ENCODE measurements at regions not wholly inside any gene's neighbourhood (a gene's known extent, or its start where the extent isn't known, plus 50 kb on each side); places are given as distances from the start of the nearest gene placed in this dataset.

DNA sequence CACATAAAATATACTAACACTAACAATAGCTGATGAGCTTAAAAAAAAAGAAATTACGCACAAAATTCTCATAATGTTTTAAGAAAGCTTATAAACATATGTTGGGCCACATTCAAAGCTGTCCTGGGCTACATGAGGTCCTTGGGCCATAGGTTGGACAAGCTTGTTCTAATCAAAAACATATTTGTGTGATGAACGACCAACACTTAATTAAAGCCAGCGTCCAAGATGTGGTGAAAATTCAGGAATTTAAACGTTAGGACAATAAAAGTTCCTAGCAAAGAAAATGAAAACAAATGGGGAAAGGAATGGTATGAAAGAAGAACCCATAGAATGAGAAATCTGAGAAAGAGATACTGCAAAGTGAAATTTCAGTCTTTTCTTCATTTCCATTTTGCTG lies 429.6 kb upstream of the DMAC1 start:
- no peaks in the 10 kb centered on the region for H3K79me2 ChIP-seq (ENCODE audit: insufficient read depth)
- DNase-seq, result no peak
- H4K20me1 ChIP-seq (ENCODE audit: insufficient read depth), result no peaks in the 10 kb centered on the region
- H3F3A ChIP-seq (ENCODE audit: insufficient read depth), result no peaks in the 10 kb centered on the region
- in situ Hi-C loops (cut with MboI), result no loop called here
- H3K9me2 ChIP-seq (ENCODE audit: insufficient read depth), result no peaks in the 10 kb centered on the region
- H3K4me2 ChIP-seq (ENCODE audit: unreplicated experiment), result no peak overlapping the region
- no peaks in the 10 kb centered on the region for H3K9me3 ChIP-seq (ENCODE audit: low read depth)
- TF ChIP-seq EZH2 (IDR thresholded peaks at IDR 0.05; ENCODE audit: insufficient read depth, poor library complexity, severe bottlenecking) (no peak), EZH2phosphoT487 (IDR thresholded peaks at IDR 0.05; ENCODE audit: insufficient read depth, low read depth) (no peak)
- no peaks in the 10 kb centered on the region for H3K27me3 ChIP-seq (replicated peaks; ENCODE audit: insufficient read depth)
- no peak overlapping the region for H3K27ac ChIP-seq
- no peak overlapping the region for H2AFZ ChIP-seq
- 1 to 5% methylated on average over 4 of the region's 4 CpGs for WGBS, 2 experiments (ENCODE audit: low coverage in 1 of 2, low lambda C conversion rate in 2 of 2, missing lambda C conversion rate in 2 of 2)
- no peaks in the 10 kb centered on the region for H3K4me1 ChIP-seq (ENCODE audit: insufficient read depth)
- H3K9ac ChIP-seq, result no peak overlapping the region
- H3K36me3 ChIP-seq (ENCODE audit: low read depth), result no peaks in the 10 kb centered on the region
- no peak overlapping the region for H3K4me3 ChIP-seq

DNA sequence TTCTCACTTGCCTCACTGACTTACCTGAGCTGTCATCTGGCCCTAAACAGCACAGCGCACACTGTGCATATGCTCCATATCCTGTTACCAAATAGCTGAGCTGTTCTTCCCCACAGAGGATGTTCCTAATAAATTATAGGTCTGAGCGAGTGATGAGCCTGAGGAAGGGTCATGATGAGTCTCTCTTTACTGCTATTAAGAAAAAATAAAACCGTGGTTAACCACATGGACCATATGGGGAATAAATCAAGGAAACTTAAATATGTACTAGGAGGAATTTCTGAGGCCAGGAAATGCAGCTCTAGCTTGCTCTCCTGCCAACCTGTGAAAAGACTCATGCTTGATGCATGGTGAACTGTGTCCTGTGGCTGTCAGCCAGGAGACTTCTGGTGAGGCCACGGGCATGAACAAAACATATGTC lies 424.8 kb upstream of the DMAC1 start:
- Histone ChIP-seq H3F3A (ENCODE audit: insufficient read depth) (no peaks in the 10 kb centered on the region), H3K9ac (no peak overlapping the region), H3K4me3 (no peak overlapping the region), H3K27ac (no peak overlapping the region), H3K9me3 (ENCODE audit: low read depth) (no peaks in the 10 kb centered on the region), H3K36me3 (ENCODE audit: low read depth) (no peaks in the 10 kb centered on the region), H2AFZ (no peak overlapping the region), H3K4me1 (ENCODE audit: insufficient read depth) (no peaks in the 10 kb centered on the region), H3K27me3 (replicated peaks; ENCODE audit: insufficient read depth) (no peaks in the 10 kb centered on the region), H3K79me2 (ENCODE audit: insufficient read depth) (no peaks in the 10 kb centered on the region), H3K9me2 (ENCODE audit: insufficient read depth) (no peaks in the 10 kb centered on the region), H4K20me1 (ENCODE audit: insufficient read depth) (no peaks in the 10 kb centered on the region), H3K4me2 (ENCODE audit: unreplicated experiment) (no peak overlapping the region)
- in situ Hi-C loops (cut with MboI), result no loop called here
- no peak for DNase-seq
- TF ChIP-seq EZH2phosphoT487 (IDR thresholded peaks at IDR 0.05; ENCODE audit: insufficient read depth, low read depth) (no peak), EZH2 (IDR thresholded peaks at IDR 0.05; ENCODE audit: insufficient read depth, poor library complexity, severe bottlenecking) (no peak)
- 3% methylated on average over 4 of the region's 4 CpGs for WGBS, 2 experiments (ENCODE audit: low coverage in 1 of 2, low lambda C conversion rate in 2 of 2, missing lambda C conversion rate in 2 of 2)

DNA sequence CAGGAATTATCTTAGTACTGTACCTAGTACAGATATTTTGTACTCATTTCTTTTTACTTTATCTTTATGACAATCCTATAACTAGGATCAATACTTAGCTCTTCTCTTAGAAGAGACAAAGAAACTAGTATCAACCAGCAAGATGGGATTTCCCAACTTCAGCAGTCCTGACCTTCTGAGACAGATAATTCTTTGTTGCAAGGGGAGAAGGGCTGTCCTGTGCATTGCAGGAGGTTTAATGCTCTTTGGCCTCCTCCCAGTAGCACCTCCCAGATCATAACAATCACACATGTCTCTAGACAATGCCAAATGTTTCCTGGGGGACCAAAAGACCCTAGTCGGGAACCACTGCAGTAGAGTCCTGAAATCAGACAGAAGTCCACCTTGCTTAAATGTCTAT lies 424.3 kb upstream of the DMAC1 start:
- Histone ChIP-seq H4K20me1 (ENCODE audit: insufficient read depth) (no peaks in the 10 kb centered on the region), H3K79me2 (ENCODE audit: insufficient read depth) (no peaks in the 10 kb centered on the region), H3F3A (ENCODE audit: insufficient read depth) (no peaks in the 10 kb centered on the region), H2AFZ (no peak overlapping the region), H3K4me1 (ENCODE audit: insufficient read depth) (no peaks in the 10 kb centered on the region), H3K27ac (no peak overlapping the region), H3K36me3 (ENCODE audit: low read depth) (no peaks in the 10 kb centered on the region), H3K4me2 (ENCODE audit: unreplicated experiment) (no peak overlapping the region), H3K4me3 (no peak overlapping the region), H3K9me2 (ENCODE audit: insufficient read depth) (no peaks in the 10 kb centered on the region), H3K9ac (no peak overlapping the region), H3K9me3 (ENCODE audit: low read depth) (no peaks in the 10 kb centered on the region), H3K27me3 (replicated peaks; ENCODE audit: insufficient read depth) (no peaks in the 10 kb centered on the region)
- 6 to 11% methylated on average over 1 of the region's 1 CpG for WGBS, 2 experiments (ENCODE audit: low coverage in 1 of 2, low lambda C conversion rate in 2 of 2, missing lambda C conversion rate in 2 of 2)
- TF ChIP-seq EZH2phosphoT487 (IDR thresholded peaks at IDR 0.05; ENCODE audit: insufficient read depth, low read depth) (no peak), EZH2 (IDR thresholded peaks at IDR 0.05; ENCODE audit: insufficient read depth, poor library complexity, severe bottlenecking) (no peak)
- DNase-seq, result no peak
- in situ Hi-C loops (cut with MboI), result no loop called here

DNA sequence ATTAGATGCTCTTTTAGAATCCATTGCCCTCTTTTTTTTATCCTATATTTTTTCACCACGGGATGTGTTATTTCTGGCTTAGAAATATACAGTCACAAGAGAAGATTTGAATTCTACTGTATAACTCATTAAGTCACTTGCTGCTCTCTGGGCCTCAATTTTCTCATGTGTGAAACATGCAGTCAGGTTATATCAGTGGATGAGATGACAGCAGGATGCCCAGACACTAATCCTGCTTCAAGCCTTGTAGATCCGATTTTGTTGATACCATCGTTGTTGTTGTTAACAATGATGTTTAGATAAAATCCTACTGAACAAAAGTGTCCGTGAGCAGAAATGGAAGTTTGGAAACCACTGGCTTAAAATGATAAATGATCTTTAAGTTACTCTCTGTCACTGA lies 421.9 kb upstream of the DMAC1 start:
- TF ChIP-seq EZH2phosphoT487 (IDR thresholded peaks at IDR 0.05; ENCODE audit: insufficient read depth, low read depth) (no peak), EZH2 (IDR thresholded peaks at IDR 0.05; ENCODE audit: insufficient read depth, poor library complexity, severe bottlenecking) (no peak)
- no peak overlapping the region for H2AFZ ChIP-seq
- in situ Hi-C loops (cut with MboI), result no loop called here

DNA sequence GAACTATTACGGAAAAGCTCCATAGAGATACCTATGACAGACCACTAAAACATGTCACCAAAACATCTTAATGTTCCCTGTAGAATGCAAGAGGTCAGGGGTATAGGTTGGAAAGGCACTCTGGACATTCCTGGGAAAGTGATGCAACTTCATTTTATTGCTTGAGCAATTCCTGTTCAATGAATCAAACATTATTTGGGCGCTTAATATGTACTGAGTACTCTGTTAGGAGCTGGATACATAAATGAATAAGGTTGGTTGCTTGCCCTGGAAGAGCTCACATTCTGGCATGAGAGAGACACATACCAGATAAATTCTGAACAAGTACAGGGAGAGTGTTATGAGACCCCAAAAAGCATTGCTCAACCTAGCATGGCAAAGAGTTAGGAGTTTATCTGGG lies 408.9 kb upstream of the DMAC1 start:
- Histone ChIP-seq H3K27ac (no peak overlapping the region), H3K27me3 (replicated peaks; ENCODE audit: insufficient read depth) (no peaks in the 10 kb centered on the region), H3K4me1 (ENCODE audit: insufficient read depth) (no peaks in the 10 kb centered on the region), H3K36me3 (ENCODE audit: low read depth) (no peaks in the 10 kb centered on the region), H3K9ac (no peak overlapping the region), H3K9me2 (ENCODE audit: insufficient read depth) (no peaks in the 10 kb centered on the region), H3K4me3 (no peak overlapping the region), H4K20me1 (ENCODE audit: insufficient read depth) (no peaks in the 10 kb centered on the region), H3K9me3 (ENCODE audit: low read depth) (peaks cover 2% of the 10 kb centered on the region), H3K79me2 (ENCODE audit: insufficient read depth) (no peaks in the 10 kb centered on the region), H3F3A (ENCODE audit: insufficient read depth) (no peaks in the 10 kb centered on the region), H3K4me2 (ENCODE audit: unreplicated experiment) (no peak overlapping the region), H2AFZ (no peak overlapping the region)
- 25% methylated on average over 2 of the region's 2 CpGs for WGBS, 2 experiments (ENCODE audit: low coverage in 1 of 2, low lambda C conversion rate in 2 of 2, missing lambda C conversion rate in 2 of 2)
- DNase-seq, result no peak
- in situ Hi-C loops (cut with MboI), result no loop called here
- no peak for TF ChIP-seq EZH2phosphoT487 (IDR thresholded peaks at IDR 0.05; ENCODE audit: insufficient read depth, low read depth)
- TF ChIP-seq EZH2 (IDR thresholded peaks at IDR 0.05; ENCODE audit: insufficient read depth, poor library complexity, severe bottlenecking), result no peak

More for the DNA sequence above, 421.9 kb upstream of the DMAC1 start:
- Histone ChIP-seq H4K20me1 (ENCODE audit: insufficient read depth) (no peaks in the 10 kb centered on the region), H3K27ac (no peak overlapping the region), H3K27me3 (replicated peaks; ENCODE audit: insufficient read depth) (no peaks in the 10 kb centered on the region), H3K9me3 (ENCODE audit: low read depth) (no peaks in the 10 kb centered on the region), H3F3A (ENCODE audit: insufficient read depth) (no peaks in the 10 kb centered on the region), H3K9me2 (ENCODE audit: insufficient read depth) (no peaks in the 10 kb centered on the region), H3K4me3 (no peak overlapping the region), H3K4me2 (ENCODE audit: unreplicated experiment) (no peak overlapping the region), H3K79me2 (ENCODE audit: insufficient read depth) (no peaks in the 10 kb centered on the region), H3K4me1 (ENCODE audit: insufficient read depth) (no peaks in the 10 kb centered on the region), H3K36me3 (ENCODE audit: low read depth) (no peaks in the 10 kb centered on the region), H3K9ac (no peak overlapping the region)
- WGBS, 2 experiments (ENCODE audit: low coverage in 1 of 2, low lambda C conversion rate in 2 of 2, missing lambda C conversion rate in 2 of 2), result 38 to 41% methylated on average over 4 of the region's 4 CpGs
- DNase-seq, result no peak
